ENCODE measurements at regions not wholly inside any gene's neighbourhood (a gene's known extent, or its start where the extent isn't known, plus 50 kb on each side); places are given as distances from the start of the nearest gene placed in this dataset.

DNA sequence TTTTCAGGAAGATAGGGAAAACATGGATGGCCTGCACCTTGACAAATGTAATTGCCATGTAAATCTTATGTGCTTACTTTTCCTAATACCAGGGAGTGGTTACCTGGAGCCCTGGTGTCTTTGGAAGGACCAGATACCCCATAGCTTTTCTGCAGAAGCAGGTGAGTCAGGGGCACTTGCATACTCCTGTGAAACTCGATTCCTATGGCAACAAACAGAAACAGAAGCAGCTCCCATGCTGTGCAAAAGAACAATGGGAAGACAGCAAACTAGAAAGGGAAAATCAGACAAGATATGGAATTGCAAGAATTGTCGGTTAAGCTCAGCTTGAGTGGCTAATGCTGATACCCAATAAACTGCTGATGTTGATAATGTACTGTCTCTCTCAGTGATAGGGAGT lies 117.4 kb upstream of the AFF2 start:
- no peak for DNase-seq
- Mint-ChIP-seq H3K9me3 (ENCODE audit: unreplicated experiment) (no peaks in the 10 kb centered on the region), H3K4me1 (ENCODE audit: low read depth, unreplicated experiment) (no peaks in the 10 kb centered on the region), H3K4me3 (ENCODE audit: unreplicated experiment) (no peak overlapping the region), H3K27ac (ENCODE audit: unreplicated experiment) (no peak overlapping the region), H3K36me3 (ENCODE audit: unreplicated experiment) (no peaks in the 10 kb centered on the region), H3K27me3 (ENCODE audit: unreplicated experiment) (no peaks in the 10 kb centered on the region)
- TF ChIP-seq, protein P1, sequence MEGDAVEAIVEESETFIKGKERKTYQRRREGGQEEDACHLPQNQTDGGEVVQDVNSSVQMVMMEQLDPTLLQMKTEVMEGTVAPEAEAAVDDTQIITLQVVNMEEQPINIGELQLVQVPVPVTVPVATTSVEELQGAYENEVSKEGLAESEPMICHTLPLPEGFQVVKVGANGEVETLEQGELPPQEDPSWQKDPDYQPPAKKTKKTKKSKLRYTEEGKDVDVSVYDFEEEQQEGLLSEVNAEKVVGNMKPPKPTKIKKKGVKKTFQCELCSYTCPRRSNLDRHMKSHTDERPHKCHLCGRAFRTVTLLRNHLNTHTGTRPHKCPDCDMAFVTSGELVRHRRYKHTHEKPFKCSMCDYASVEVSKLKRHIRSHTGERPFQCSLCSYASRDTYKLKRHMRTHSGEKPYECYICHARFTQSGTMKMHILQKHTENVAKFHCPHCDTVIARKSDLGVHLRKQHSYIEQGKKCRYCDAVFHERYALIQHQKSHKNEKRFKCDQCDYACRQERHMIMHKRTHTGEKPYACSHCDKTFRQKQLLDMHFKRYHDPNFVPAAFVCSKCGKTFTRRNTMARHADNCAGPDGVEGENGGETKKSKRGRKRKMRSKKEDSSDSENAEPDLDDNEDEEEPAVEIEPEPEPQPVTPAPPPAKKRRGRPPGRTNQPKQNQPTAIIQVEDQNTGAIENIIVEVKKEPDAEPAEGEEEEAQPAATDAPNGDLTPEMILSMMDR (IDR thresholded peaks at IDR 0.05; ENCODE audit: partially characterized antibody, unreplicated experiment) = no peak

DNA sequence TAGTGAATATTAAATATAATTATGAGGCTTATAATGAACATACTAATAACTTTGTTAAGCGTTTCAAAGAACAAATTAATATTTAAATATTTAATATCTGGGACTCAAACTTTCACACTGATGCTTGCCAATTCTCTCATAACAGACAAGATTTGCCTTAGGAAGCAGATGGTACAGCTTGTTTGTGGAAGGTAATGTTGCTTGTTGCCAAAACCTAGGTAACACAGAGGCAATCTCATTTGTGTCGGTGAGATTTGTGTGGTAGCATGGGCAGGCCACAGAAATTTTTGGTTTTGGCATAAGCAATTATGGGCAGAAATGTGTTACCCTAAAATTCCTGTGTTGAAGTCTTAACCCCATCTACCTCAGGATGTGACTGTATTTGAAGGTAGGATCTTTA lies 114.9 kb upstream of the AFF2 start:
- Mint-ChIP-seq H3K9me3 (ENCODE audit: unreplicated experiment) (no peaks in the 10 kb centered on the region), H3K36me3 (ENCODE audit: unreplicated experiment) (no peaks in the 10 kb centered on the region), H3K27me3 (ENCODE audit: unreplicated experiment) (no peaks in the 10 kb centered on the region), H3K4me3 (ENCODE audit: unreplicated experiment) (no peak overlapping the region), H3K27ac (ENCODE audit: unreplicated experiment) (no peak overlapping the region), H3K4me1 (ENCODE audit: low read depth, unreplicated experiment) (no peaks in the 10 kb centered on the region)
- no peak for DNase-seq
- TF ChIP-seq, protein P1 (IDR thresholded peaks at IDR 0.05; ENCODE audit: partially characterized antibody, unreplicated experiment) = no peak

DNA sequence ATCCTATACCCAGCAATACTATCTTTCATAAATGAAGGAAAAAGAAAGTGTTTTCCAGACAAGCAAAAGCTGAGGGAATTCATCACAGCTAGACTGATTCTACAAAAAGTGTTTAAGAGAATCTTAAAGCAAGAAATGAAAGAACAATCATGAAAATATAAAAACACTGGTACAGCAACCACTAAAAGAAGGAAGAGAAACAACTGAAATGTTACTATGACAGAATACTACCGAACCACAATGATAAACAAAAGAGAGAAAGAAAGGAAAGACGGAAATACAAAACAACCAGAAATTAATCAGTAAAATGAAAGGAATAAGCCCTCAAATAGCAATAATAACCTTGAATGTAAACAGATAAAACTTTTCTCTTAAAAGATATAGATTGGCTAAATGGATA lies 110.8 kb upstream of the AFF2 start:
- Mint-ChIP-seq H3K9me3 (ENCODE audit: unreplicated experiment) (no peaks in the 10 kb centered on the region), H3K27ac (ENCODE audit: unreplicated experiment) (no peak overlapping the region), H3K36me3 (ENCODE audit: unreplicated experiment) (no peaks in the 10 kb centered on the region), H3K27me3 (ENCODE audit: unreplicated experiment) (no peaks in the 10 kb centered on the region), H3K4me3 (ENCODE audit: unreplicated experiment) (no peak overlapping the region), H3K4me1 (ENCODE audit: low read depth, unreplicated experiment) (no peaks in the 10 kb centered on the region)
- TF ChIP-seq, protein P1 (IDR thresholded peaks at IDR 0.05; ENCODE audit: partially characterized antibody, unreplicated experiment) = no peak
- DNase-seq = no peak

DNA sequence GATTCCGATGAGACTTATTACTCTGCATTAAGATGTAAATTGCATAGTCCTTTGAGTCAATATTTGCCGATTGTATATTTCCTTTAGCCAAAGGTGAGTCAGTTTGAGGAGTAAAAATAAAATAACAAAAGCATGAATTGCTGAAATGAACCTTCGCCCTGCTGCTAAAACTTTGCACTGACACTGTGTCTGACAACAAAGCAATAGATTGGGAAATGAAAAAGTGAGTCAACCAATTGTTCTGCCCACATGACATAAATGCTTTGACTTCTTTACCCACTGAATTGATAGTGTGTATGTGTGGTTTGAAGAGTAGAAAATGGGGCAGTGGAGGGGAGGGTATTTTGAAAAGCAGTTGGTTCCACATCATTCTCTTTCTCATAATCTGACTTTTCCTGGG lies 88.4 kb upstream of the AFF2 start:
- no peaks in the 10 kb centered on the region for H3K36me3 Mint-ChIP-seq (ENCODE audit: unreplicated experiment)
- H3K27me3 Mint-ChIP-seq (ENCODE audit: unreplicated experiment) = peaks cover 2% of the 10 kb centered on the region
- no peak overlapping the region for H3K4me3 Mint-ChIP-seq (ENCODE audit: unreplicated experiment)
- TF ChIP-seq, protein P1 (IDR thresholded peaks at IDR 0.05; ENCODE audit: partially characterized antibody, unreplicated experiment) = no peak
- H3K9me3 Mint-ChIP-seq (ENCODE audit: unreplicated experiment) = no peaks in the 10 kb centered on the region
- no peak overlapping the region for H3K27ac Mint-ChIP-seq (ENCODE audit: unreplicated experiment)
- no peak for DNase-seq
- no peaks in the 10 kb centered on the region for H3K4me1 Mint-ChIP-seq (ENCODE audit: low read depth, unreplicated experiment)

DNA sequence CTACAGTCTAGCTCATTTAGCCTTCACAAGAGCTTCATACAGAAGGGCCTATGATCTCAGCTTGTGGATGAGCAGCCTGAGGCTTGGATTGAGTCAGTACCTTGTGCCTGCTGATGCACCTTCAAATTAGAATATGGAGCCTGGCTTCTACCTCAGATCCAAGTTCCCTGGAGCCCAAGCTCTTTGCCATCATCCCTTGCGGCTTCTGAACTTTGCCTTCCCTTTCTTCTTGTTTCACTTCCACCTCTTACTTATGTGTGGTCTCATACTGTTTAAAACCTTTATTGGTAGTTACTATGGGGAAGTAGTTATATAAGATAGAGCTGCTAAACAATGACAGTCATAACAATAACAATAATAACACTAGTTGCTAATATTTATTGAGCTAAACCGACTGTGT lies 84.3 kb upstream of the AFF2 start:
- no peaks in the 10 kb centered on the region for H3K9me3 Mint-ChIP-seq (ENCODE audit: unreplicated experiment)
- no peak overlapping the region for H3K27ac Mint-ChIP-seq (ENCODE audit: unreplicated experiment)
- H3K4me3 Mint-ChIP-seq (ENCODE audit: unreplicated experiment) = no peak overlapping the region
- H3K36me3 Mint-ChIP-seq (ENCODE audit: unreplicated experiment) = no peaks in the 10 kb centered on the region
- no peak for DNase-seq
- TF ChIP-seq, protein P1 (IDR thresholded peaks at IDR 0.05; ENCODE audit: partially characterized antibody, unreplicated experiment) = no peak
- H3K27me3 Mint-ChIP-seq (ENCODE audit: unreplicated experiment) = no peaks in the 10 kb centered on the region
- no peaks in the 10 kb centered on the region for H3K4me1 Mint-ChIP-seq (ENCODE audit: low read depth, unreplicated experiment)

Data from glutamatergic neuron (in vitro differentiated cells).